Endothelial cell of umbilical vein (primary cell): ENCODE measurements at regions not wholly inside any gene's neighbourhood (a gene's known extent, or its start where the extent isn't known, plus 50 kb on each side); places are given as distances from the start of the nearest gene placed in this dataset.

ENCODE experiments used
- TF ChIP-seq, protein P1 (sequence below), 2 donors: IDR thresholded peaks; 1 replicate in 1 of 2; 2 replicates in 1 of 2; pipeline ENCODE4 v1.5.1; 2011; ENCODE audit warnings: low read length in 2 of 2, mild to moderate bottlenecking in 2 of 2, moderate library complexity in 2 of 2, control low read depth in 1 of 2, inconsistent platforms in 1 of 2, low read depth in 1 of 2; ENCODE audit not compliant: insufficient read depth in 1 of 2; ENCODE audit errors: extremely low read depth in 1 of 2
- TF ChIP-seq, protein P2 (sequence below): IDR thresholded peaks from 2 replicates; pipeline ENCODE4 v1.6.1; 2011; ENCODE audit not compliant: insufficient read depth, insufficient read length

DNA sequence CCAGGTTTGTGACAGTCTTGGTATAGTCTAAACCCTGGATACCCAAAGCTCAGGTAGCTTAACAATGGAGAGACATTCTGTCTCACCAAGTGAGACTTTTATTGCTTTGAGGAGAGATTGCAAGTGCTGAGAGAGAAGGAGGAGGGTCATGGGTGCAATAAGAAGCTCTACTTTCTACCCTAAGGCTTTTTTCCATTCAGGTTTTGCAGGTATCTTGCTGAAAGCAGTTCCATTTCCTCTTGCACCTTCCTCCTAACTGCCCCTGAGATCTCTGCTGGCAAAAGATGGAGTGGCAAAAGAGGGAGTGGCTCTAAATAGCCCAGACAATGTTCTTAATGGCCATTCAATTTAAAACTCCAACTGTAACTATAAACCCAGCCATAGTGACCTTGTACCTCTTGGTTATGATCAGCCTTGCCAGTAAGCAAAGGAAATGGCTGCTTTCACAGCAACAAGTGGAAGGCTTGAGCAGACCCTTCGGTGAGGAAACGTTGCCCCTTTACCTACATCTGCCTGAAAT is 105.6 kb upstream of the CPEB2 start:
- TF ChIP-seq, protein P1, sequence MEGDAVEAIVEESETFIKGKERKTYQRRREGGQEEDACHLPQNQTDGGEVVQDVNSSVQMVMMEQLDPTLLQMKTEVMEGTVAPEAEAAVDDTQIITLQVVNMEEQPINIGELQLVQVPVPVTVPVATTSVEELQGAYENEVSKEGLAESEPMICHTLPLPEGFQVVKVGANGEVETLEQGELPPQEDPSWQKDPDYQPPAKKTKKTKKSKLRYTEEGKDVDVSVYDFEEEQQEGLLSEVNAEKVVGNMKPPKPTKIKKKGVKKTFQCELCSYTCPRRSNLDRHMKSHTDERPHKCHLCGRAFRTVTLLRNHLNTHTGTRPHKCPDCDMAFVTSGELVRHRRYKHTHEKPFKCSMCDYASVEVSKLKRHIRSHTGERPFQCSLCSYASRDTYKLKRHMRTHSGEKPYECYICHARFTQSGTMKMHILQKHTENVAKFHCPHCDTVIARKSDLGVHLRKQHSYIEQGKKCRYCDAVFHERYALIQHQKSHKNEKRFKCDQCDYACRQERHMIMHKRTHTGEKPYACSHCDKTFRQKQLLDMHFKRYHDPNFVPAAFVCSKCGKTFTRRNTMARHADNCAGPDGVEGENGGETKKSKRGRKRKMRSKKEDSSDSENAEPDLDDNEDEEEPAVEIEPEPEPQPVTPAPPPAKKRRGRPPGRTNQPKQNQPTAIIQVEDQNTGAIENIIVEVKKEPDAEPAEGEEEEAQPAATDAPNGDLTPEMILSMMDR (IDR thresholded peaks at IDR 0.05; ENCODE audit: extremely low read depth in 1 of 2, insufficient read depth in 1 of 2, low read depth in 1 of 2, low read length in 2 of 2): no peak
- TF ChIP-seq, protein P2, sequence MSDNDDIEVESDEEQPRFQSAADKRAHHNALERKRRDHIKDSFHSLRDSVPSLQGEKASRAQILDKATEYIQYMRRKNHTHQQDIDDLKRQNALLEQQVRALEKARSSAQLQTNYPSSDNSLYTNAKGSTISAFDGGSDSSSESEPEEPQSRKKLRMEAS: no peak
